ENCODE measurements at regions not wholly inside any gene's neighbourhood (a gene's known extent, or its start where the extent isn't known, plus 50 kb on each side); places are given as distances from the start of the nearest gene placed in this dataset.

- WGBS (ENCODE audit: insufficient coverage, low coverage, missing lambda C conversion rate) = 100% methylated on average over 1 of the region's 1 CpG
- Histone ChIP-seq H3K4me3 (no peak overlapping the region), H3K27ac (ENCODE audit: extremely low read depth, low read depth, low read length) (no peak overlapping the region), H3K4me1 (replicated peaks in 1 of 2; ENCODE audit: control insufficient read depth in 2 of 2, insufficient read depth in 2 of 2, low read length in 2 of 2) (peaks cover 0 to 2% of the 10 kb centered on the region in 2 experiments; a peak in 2 of 5 replicates), H3K9me3 (replicated peaks; ENCODE audit: control insufficient read depth, insufficient read depth, low read depth, low read length) (no peaks in the 10 kb centered on the region), H3K36me3 (ENCODE audit: control insufficient read depth, insufficient read depth, low read length) (peaks cover 2% of the 10 kb centered on the region; the same call in 1 of the 3 replicates), H3K4me2 (ENCODE audit: insufficient read depth, low read length) (no peak overlapping the region), H3K9ac (ENCODE audit: insufficient read depth in 1 of 2, low read depth in 2 of 2, low read length in 2 of 2) (no peak overlapping the region), H2AFZ (ENCODE audit: low read depth, low read length) (no peak overlapping the region), H3K79me2 (ENCODE audit: control insufficient read depth, insufficient read depth, low read length) (0 out of 3 replicates have a peak, but pooled peaks cover 3% of the 10 kb centered on the region), H3K9me1 (ENCODE audit: control insufficient read depth, insufficient read depth, low read length) (no peaks in the 10 kb centered on the region), H4K20me1 (replicated peaks; ENCODE audit: control insufficient read depth, insufficient read depth, low read length) (no peaks in the 10 kb centered on the region), H3K27me3 (ENCODE audit: control insufficient read depth in 2 of 2, insufficient read depth in 2 of 2, low read length in 2 of 2) (no peaks in the 10 kb centered on the region)
- intact Hi-C loops (cut with micrococcal nuclease) (no loop called here), in situ Hi-C loops (cut with MboI) (no loop called here)
- ChIA-PET CTCF (ENCODE audit: low intra/inter-chr PET ratio) (no interaction called here), POLR2A (no interaction called here)
- no TSS peak for BruUV-seq (replicated peaks)
- FAIRE-seq (no peak), DNase-seq (ENCODE audit: extremely low read depth in 1 of 4, low spot score in 3 of 4) (no peak), ATAC-seq (no peak)
- TF ChIP-seq, protein P1, sequence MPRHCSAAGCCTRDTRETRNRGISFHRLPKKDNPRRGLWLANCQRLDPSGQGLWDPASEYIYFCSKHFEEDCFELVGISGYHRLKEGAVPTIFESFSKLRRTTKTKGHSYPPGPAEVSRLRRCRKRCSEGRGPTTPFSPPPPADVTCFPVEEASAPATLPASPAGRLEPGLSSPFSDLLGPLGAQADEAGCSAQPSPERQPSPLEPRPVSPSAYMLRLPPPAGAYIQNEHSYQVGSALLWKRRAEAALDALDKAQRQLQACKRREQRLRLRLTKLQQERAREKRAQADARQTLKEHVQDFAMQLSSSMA (CRISPR knock-in tag; IDR thresholded peaks at IDR 0.05) = no peak
- TF ChIP-seq E2F6 (IDR thresholded peaks at IDR 0.05; ENCODE audit: borderline replicate concordance in 1 of 2, extremely low read depth in 1 of 2, insufficient read depth in 1 of 2, insufficient read length in 1 of 2, low read depth in 1 of 2, low read length in 1 of 2, poor library complexity in 1 of 2, severe bottlenecking in 1 of 2) = no peak
- TF ChIP-seq, protein P2, sequence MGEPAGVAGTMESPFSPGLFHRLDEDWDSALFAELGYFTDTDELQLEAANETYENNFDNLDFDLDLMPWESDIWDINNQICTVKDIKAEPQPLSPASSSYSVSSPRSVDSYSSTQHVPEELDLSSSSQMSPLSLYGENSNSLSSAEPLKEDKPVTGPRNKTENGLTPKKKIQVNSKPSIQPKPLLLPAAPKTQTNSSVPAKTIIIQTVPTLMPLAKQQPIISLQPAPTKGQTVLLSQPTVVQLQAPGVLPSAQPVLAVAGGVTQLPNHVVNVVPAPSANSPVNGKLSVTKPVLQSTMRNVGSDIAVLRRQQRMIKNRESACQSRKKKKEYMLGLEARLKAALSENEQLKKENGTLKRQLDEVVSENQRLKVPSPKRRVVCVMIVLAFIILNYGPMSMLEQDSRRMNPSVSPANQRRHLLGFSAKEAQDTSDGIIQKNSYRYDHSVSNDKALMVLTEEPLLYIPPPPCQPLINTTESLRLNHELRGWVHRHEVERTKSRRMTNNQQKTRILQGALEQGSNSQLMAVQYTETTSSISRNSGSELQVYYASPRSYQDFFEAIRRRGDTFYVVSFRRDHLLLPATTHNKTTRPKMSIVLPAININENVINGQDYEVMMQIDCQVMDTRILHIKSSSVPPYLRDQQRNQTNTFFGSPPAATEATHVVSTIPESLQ (CRISPR knock-in tag; IDR thresholded peaks at IDR 0.05) = no peak
These were observed 526.9 kb upstream of the NECTIN3 start for GRCh38 chr3:110544730-110545129.

Measured in K562 (cell line).